Activated T-helper 1 cell treated with anti-CD3 and anti-CD28 coated beads, Interleukin-12 subunit alpha, Interleukin-12 subunit beta, Interleukin-2, Interleukin-4 antibody, amounts not matched to agents 30 ng/mL and 10 ng/mL and 1 ng/mL, durations not matched to agents 14 hours and 24 hours and 36 hours (primary cell): ENCODE measurements at regions not wholly inside any gene's neighbourhood (a gene's known extent, or its start where the extent isn't known, plus 50 kb on each side); places are given as distances from the start of the nearest gene placed in this dataset.
A peak's percentile ranks its signal among the peaks of the same experiment; 100 is the strongest.
"Not testable (repeated sequence)": the region's sequence is repeated elsewhere in the genome, so short reads cannot be mapped to it uniquely, and the experiment has no call there.

Experiments used
- DNase-seq: peaks from one replicate; pipeline ENCODE4 v3.0.0; 2021; ENCODE audit warnings: low spot score
- H3K27ac Mint-ChIP-seq: one replicate; pipeline ENCODE4 v1.8.0; 2021; ENCODE audit warnings: mild to moderate bottlenecking, mixed read lengths
- H3K27me3 Mint-ChIP-seq: one replicate; pipeline ENCODE4 v1.8.0; 2022; ENCODE audit warnings: mild to moderate bottlenecking, moderate library complexity, mixed read lengths; ENCODE audit not compliant: insufficient read depth
- H3K36me3 Mint-ChIP-seq: one replicate; pipeline ENCODE4 v1.8.0; 2021; ENCODE audit warnings: low read depth, mixed read lengths
- H3K4me1 Mint-ChIP-seq: one replicate; pipeline ENCODE4 v1.8.0; 2021; ENCODE audit warnings: low read depth, mixed read lengths
- H3K4me3 Mint-ChIP-seq: one replicate; pipeline ENCODE4 v1.8.0; 2021; ENCODE audit warnings: mild to moderate bottlenecking, moderate library complexity, mixed read lengths
- H3K9me3 Mint-ChIP-seq: one replicate; pipeline ENCODE4 v1.8.0; 2021; ENCODE audit warnings: mixed read lengths
- intact Hi-C: fragments of 100-400 bp; cut with micrococcal nuclease; formaldehyde crosslinking; loops from one replicate; pipeline ENCODE4 v1.15.1; 2024

DNA sequence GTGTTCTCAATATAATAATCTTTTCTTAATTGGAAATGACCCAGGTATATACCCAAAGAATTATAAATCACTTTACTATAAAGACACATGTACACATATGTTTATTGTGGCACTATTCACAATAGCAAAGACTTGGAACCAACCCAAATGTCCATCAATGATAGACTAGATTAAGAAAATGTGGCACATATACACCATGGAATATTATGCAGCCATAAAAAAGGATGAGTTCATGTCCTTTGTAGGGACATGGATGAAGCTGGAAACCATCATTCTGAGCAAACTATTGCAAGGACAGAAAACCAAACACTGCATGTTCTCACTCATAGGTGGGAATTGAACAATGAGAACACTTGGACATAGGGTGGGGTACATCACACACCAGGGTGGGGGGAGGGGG, 56.8 kb downstream of the SCGB2B2 start:
- H3K36me3 Mint-ChIP-seq, DNase-seq, H3K27ac Mint-ChIP-seq, intact Hi-C loops, H3K4me1 Mint-ChIP-seq, H3K4me3 Mint-ChIP-seq, H3K27me3 Mint-ChIP-seq: not testable (repeated sequence)
- H3K9me3 Mint-ChIP-seq, result peaks cover 25% of the 10 kb centered on the region

DNA sequence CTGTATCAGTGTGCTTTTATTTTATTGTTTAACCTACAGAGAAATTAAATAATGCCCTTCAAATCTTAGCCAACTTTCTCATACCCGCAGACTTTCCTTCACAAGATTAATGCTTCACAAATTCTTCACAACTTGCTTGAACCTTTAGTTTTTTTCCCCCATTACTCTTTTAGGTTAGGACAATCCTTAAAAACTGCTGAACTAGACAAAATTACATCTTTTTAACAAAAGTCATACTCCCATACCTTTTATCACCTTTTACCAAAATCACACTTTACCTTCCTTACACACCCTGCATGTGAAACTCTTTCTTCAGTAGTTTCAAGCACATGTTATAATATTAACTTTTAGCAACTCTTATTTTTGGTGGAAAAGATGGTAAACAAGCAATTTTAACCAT, 58.5 kb downstream of the SCGB2B2 start:
- no peak for DNase-seq
- Mint-ChIP-seq H3K27ac (no peak overlapping the region), H3K9me3 (peaks cover 33% of the 10 kb centered on the region), H3K4me1 (no peaks in the 10 kb centered on the region), H3K36me3 (peaks cover 1% of the 10 kb centered on the region), H3K4me3 (no peak overlapping the region), H3K27me3 (no peaks in the 10 kb centered on the region)
- intact Hi-C loops, result no loop called here

DNA sequence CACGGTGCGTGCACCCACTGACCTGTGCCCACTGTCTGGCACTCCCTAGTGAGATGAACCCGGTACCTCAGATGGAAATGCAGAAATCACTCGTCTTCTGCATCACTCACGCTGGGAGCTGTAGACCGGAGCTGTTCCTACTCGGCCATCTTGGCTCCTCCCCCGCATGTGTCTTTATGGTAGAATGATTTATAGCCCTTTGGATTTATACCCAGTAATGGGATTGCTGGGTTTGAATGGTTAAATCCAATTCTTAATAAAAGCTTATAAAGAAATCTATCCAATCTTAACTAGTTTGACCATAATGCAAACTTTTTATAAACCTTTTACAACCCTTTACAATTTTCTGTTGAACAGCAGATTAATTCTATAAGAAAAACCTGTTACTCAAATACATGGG, 59.0 kb downstream of the SCGB2B2 start:
- H3K27me3 Mint-ChIP-seq, H3K36me3 Mint-ChIP-seq, intact Hi-C loops, H3K27ac Mint-ChIP-seq, H3K4me1 Mint-ChIP-seq, DNase-seq, H3K4me3 Mint-ChIP-seq: not testable (repeated sequence)
- peaks cover 37% of the 10 kb centered on the region for H3K9me3 Mint-ChIP-seq

DNA sequence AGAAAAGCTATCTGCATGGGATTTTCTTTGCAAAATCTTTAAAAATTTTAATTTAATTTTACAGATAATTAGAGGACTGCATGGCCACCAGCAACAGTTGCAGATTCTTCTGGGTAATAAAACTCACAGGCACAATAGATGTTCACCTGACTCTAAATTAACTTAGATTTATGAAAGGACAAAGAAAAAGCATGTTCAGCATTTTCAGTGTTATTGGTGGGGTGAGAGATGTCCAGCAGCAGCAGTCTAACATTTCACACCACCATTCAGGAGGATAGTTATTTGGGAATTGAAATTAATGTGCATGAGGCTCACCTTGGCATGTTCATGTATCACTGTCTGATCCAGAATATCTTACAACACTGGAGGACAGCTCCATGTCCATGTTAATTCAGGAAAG, 74.0 kb downstream of the SCGB2B2 start:
- Mint-ChIP-seq H3K9me3 (peaks cover 3% of the 10 kb centered on the region), H3K27ac (no peak overlapping the region), H3K27me3 (no peaks in the 10 kb centered on the region), H3K4me3 (no peak overlapping the region), H3K4me1 (no peaks in the 10 kb centered on the region), H3K36me3 (no peaks in the 10 kb centered on the region)
- intact Hi-C loops, result no loop called here
- DNase-seq, result no peak

DNA sequence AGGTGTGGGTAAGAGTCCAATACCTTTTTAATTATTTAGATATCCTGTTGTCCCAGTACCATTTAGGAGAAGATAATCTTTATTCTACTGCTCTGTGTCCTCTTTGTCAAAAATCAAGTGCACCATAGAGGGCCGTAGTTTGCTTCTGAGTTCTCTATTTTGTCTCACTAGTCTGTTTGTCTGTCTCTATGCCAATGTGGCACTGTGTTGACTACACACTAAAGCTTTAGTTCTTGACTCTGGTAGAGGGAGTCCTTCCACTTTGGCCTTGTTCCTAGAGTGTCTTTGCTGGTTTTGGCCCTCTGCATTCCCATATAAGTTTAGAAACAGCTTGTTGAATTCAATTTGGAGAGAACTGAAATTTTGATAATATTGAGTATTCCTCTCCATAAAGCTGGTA, 75.9 kb downstream of the SCGB2B2 start:
- Mint-ChIP-seq H3K27me3 (no peaks in the 10 kb centered on the region), H3K27ac (no peak overlapping the region), H3K9me3 (peaks cover 5% of the 10 kb centered on the region), H3K4me1 (no peaks in the 10 kb centered on the region), H3K36me3 (no peaks in the 10 kb centered on the region), H3K4me3 (no peak overlapping the region)
- no peak for DNase-seq
- intact Hi-C loops, result no loop called here

DNA sequence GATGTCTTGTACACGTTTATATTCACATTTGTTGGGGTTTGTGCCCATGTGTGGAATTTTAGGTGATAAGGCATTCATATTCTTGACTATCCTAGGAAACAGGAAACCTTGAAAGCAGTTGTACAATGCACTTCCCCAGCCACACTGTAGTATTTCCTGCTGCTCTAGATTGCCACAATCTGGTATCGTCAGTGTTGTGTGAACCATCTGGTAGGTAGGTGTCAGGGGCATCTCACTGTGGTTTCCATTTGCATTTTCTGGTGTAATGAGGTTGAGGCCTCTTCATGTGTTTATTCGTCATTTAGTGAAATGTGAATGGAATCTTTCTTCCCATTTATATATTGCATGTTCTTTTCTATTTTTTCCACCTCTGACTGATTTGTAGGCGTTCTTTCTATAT, 76.6 kb downstream of the SCGB2B2 start:
- H3K9me3 Mint-ChIP-seq, result peaks cover 8% of the 10 kb centered on the region
- H3K27ac Mint-ChIP-seq, result no peak overlapping the region
- intact Hi-C loops, result no loop called here
- no peak for DNase-seq
- no peaks in the 10 kb centered on the region for H3K36me3 Mint-ChIP-seq
- H3K27me3 Mint-ChIP-seq, result no peaks in the 10 kb centered on the region
- no peak overlapping the region for H3K4me3 Mint-ChIP-seq
- H3K4me1 Mint-ChIP-seq, result no peaks in the 10 kb centered on the region

DNA sequence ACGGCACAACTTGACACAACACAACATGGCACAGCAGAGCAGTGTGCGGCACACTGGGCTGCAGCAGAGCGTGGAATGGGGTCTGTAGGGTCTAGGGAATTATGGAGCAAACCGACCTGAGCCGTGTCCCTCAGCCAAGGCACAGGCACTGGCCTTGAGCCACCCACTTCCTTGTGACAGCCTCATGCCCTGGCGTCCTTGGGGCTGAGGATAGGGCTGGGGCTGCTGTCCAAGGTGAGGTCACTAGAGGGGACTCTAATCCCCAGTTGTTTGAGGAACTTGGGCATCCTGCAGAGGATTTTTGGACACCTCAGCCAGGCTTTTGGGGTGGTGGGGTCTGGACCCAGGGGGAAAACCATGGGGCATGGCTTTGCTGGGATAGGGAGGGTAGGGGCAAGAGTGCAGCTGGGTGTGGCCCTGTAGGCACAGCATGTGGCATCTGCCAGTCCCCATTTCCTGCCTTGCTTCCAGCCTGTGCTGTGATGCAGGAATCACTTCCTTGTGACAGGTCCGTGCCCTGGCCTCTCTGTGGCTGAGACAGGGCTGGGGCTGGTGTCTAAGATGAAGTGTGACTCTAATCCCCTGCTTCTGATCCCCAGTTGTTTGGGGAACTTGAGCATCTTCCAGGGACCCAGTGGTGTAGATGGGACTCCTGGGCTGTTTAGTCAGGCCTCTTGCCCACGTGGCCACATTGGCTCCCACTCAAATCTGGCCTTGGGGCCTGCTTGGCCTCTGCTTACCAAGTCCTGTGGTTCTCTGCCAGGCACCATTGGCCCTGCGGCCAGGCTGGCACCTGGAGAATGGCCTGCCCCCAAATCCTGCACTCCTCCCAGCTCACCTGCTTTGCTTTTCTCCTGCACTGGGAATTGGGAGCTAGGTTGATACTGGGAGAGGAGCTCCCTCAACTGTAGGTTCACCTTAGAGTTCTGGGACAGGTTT, 78.5 kb downstream of the SCGB2B2 start:
- intact Hi-C loops, result no loop called here
- H3K27ac Mint-ChIP-seq, result no peak overlapping the region
- no peaks in the 10 kb centered on the region for H3K36me3 Mint-ChIP-seq
- no peaks in the 10 kb centered on the region for H3K4me1 Mint-ChIP-seq
- no peaks in the 10 kb centered on the region for H3K27me3 Mint-ChIP-seq
- no peak for DNase-seq
- H3K9me3 Mint-ChIP-seq, result peaks cover 5% of the 10 kb centered on the region
- H3K4me3 Mint-ChIP-seq, result no peak overlapping the region

DNA sequence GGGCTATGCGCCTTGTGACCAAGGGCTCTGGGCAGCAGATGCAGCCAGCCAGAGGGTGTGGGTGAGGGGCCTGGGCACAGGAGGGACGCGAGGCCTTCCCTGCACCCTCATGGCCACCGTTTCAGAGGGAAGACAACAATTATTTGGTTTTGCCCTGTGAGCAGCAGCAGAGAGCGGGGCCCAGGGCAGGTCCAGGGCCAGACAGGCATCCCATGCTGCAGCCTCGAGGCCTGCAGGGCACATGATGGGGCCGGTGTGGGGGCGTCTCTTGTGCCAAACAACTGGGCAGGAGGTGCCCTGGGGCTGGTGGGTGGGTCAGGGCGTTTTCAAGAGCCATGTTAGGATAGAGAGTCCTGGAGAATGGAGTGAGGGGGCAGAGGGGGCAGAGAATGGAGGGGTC, 79.4 kb downstream of the SCGB2B2 start:
- no peaks in the 10 kb centered on the region for H3K4me1 Mint-ChIP-seq
- DNase-seq, result no peak
- H3K9me3 Mint-ChIP-seq, result peaks cover 5% of the 10 kb centered on the region

DNA sequence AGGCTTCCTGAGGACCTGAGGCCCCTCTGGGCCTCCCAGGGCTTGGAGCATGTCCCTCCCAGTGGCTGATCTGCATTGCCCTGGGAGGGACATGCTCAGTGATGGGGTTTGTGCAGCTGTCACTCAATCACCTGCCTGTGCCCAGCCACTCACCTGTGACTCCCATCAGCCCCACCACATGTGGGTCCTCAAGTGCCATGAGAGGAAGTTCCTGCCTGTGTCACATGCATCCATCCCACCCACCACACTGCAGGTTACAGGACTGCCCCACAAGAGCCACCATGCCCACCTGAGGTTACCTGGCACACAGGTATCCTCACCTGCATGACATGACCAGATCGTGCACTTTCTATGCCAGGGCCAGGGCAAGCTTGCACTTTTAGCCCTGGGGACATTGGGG, 80.0 kb downstream of the SCGB2B2 start:
- Mint-ChIP-seq H3K4me3 (no peak overlapping the region), H3K9me3 (peaks cover 5% of the 10 kb centered on the region), H3K27me3 (no peaks in the 10 kb centered on the region), H3K36me3 (no peaks in the 10 kb centered on the region), H3K4me1 (no peaks in the 10 kb centered on the region), H3K27ac (no peak overlapping the region)
- DNase-seq, result no peak
- intact Hi-C loops, result no loop called here

More for the DNA sequence above, 79.4 kb downstream of the SCGB2B2 start:
- Mint-ChIP-seq H3K27me3 (no peaks in the 10 kb centered on the region), H3K36me3 (no peaks in the 10 kb centered on the region), H3K27ac (no peak overlapping the region), H3K4me3 (no peak overlapping the region)
- intact Hi-C loops, result no loop called here

DNA sequence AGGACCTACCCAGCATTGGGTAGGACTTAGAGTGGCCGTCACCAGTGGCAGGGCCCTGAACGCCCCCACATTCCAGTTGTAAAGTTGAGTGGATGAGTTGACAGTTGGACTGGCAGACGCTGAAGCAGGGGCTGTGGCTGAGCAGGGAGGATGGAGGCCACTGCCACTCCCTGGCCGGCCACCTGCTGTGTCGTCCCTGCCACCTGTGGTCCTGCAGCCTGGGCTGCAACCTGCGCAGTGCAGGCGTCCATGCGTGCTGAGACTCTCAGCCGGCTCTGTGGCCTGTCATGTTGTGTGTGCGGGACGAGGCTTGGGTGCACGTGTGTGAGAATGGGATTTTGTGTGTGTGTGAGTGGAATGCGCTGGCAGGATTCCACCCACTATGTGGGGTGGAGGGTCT, 80.8 kb downstream of the SCGB2B2 start:
- Mint-ChIP-seq H3K27me3 (no peaks in the 10 kb centered on the region), H3K4me1 (no peaks in the 10 kb centered on the region), H3K4me3 (no peak overlapping the region), H3K9me3 (peaks cover 10% of the 10 kb centered on the region), H3K36me3 (no peaks in the 10 kb centered on the region), H3K27ac (peak overlapping the region; percentile 2)
- intact Hi-C loops, result no loop called here
- DNase-seq, result no peak

DNA sequence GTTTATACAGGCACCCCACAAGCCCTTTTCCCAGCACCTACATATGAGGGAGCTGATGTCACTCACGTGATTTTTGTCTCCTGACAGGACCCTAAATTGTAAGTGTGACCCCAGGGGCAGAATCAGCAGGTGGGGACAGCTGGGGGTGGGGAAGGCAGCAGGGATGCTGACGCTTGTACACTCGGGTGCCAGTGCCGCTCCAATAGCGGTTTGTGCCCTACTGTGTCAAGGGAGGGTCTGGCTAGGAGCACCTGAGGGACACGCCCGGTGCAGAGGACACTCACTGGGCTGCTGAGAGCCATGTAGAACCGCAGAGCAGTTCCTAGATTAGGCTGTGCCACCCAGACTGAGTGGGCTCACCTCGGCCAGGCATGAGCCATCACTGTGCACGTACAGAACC, 81.3 kb downstream of the SCGB2B2 start:
- H3K27me3 Mint-ChIP-seq, result no peaks in the 10 kb centered on the region
- no peak for DNase-seq
- H3K27ac Mint-ChIP-seq, result no peak overlapping the region
- H3K9me3 Mint-ChIP-seq, result peaks cover 10% of the 10 kb centered on the region
- no peaks in the 10 kb centered on the region for H3K4me1 Mint-ChIP-seq
- H3K36me3 Mint-ChIP-seq, result no peaks in the 10 kb centered on the region
- no peak overlapping the region for H3K4me3 Mint-ChIP-seq
- intact Hi-C loops, result no loop called here

DNA sequence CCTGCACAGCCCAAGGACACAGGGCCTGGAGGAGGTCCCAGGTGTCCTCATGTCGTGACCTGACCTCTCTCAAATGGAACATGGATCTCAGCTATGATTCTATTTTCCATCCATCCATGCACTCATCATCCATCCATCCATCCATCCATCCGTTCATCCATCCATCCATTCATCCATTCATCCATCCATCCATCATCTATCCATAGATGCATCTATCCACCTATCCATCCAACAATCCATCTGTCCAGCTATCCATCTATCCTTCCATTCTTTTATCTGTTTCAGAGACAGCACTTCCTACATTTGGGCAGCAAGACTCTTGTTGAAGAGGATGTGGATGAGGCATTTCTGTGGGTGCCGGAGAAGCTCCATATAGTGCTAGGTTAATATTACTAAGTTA, 86.7 kb downstream of the SCGB2B2 start:
- intact Hi-C loops, result no loop called here
- H3K27me3 Mint-ChIP-seq, result peaks cover 1% of the 10 kb centered on the region
- H3K36me3 Mint-ChIP-seq, result no peaks in the 10 kb centered on the region
- H3K4me3 Mint-ChIP-seq, result no peak overlapping the region
- no peak for DNase-seq
- H3K27ac Mint-ChIP-seq, result no peak overlapping the region
- H3K4me1 Mint-ChIP-seq, result no peaks in the 10 kb centered on the region
- H3K9me3 Mint-ChIP-seq, result peaks cover 27% of the 10 kb centered on the region

DNA sequence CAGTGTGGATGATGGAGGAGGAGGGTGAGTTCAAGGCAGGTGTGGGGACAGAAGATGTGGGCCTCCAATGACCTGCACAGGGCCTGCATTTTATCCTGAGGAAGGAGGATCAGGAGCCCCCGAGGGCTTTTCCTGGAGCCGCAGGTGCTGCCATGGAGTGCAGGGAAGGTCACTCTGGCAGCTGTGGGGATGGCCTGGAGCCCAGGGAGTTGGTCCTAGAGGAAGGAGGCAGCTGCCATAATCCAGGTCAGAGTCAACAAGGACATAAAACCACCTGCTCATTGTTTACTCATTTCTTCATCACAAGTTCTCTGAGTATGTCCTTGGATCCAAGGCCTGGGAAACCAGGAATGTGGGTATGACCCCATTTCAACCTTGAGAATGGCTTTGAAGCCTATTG, 87.2 kb downstream of the SCGB2B2 start:
- no peak overlapping the region for H3K27ac Mint-ChIP-seq
- no peaks in the 10 kb centered on the region for H3K4me1 Mint-ChIP-seq
- H3K27me3 Mint-ChIP-seq, result peaks cover 1% of the 10 kb centered on the region
- H3K9me3 Mint-ChIP-seq, result peaks cover 27% of the 10 kb centered on the region
- intact Hi-C loops, result no loop called here
- no peak overlapping the region for H3K4me3 Mint-ChIP-seq
- no peak for DNase-seq
- H3K36me3 Mint-ChIP-seq, result no peaks in the 10 kb centered on the region

DNA sequence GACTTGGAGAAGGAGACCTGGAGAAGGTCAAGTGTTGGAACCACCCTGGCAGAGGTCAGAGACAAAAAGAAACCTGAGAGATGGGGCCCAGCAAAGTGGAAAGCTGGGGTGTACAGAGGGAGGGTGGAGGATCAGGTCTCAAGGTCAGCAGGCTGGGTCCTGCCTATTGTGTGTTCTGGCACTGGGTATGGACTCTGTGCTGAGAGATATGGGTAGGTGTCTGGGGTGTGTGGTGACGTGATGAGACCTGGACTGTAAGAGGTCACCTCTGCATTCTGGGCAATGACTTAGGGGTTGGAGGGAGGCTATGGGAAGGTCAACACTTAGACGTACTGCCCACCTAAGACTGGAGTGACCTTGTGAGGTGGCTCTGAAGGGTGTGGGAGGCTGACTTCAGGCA, 88.1 kb downstream of the SCGB2B2 start:
- Mint-ChIP-seq H3K4me1 (no peaks in the 10 kb centered on the region), H3K9me3 (peaks cover 30% of the 10 kb centered on the region), H3K36me3 (no peaks in the 10 kb centered on the region), H3K27ac (no peak overlapping the region), H3K4me3 (no peak overlapping the region), H3K27me3 (peaks cover 1% of the 10 kb centered on the region)
- intact Hi-C loops, result no loop called here
- no peak for DNase-seq
